ENCODE measurements at regions not wholly inside any gene's neighbourhood (a gene's known extent, or its start where the extent isn't known, plus 50 kb on each side); places are given as distances from the start of the nearest gene placed in this dataset.

DNA sequence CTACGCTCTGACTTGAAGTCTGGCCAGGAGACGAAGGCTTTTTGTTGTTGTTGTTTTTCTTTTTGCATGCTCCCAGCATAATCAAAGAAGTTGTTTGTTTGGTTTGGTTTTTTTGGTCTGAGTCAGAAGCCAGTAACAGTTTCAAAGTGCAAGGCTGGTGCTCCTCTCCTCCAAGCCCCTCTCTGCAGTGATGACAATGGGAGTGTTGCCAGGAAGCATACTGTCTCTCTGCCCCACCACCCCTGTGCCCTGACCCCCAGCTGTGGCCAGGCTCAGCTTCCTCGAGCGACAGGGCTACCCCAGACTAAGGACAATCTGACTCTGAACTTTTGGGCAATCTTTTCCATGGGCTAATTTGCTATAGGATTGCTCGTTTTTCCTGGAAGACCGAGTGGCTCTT lies 173.8 kb upstream of the PITX1 start:
- TF ChIP-seq, protein P1, sequence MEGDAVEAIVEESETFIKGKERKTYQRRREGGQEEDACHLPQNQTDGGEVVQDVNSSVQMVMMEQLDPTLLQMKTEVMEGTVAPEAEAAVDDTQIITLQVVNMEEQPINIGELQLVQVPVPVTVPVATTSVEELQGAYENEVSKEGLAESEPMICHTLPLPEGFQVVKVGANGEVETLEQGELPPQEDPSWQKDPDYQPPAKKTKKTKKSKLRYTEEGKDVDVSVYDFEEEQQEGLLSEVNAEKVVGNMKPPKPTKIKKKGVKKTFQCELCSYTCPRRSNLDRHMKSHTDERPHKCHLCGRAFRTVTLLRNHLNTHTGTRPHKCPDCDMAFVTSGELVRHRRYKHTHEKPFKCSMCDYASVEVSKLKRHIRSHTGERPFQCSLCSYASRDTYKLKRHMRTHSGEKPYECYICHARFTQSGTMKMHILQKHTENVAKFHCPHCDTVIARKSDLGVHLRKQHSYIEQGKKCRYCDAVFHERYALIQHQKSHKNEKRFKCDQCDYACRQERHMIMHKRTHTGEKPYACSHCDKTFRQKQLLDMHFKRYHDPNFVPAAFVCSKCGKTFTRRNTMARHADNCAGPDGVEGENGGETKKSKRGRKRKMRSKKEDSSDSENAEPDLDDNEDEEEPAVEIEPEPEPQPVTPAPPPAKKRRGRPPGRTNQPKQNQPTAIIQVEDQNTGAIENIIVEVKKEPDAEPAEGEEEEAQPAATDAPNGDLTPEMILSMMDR (optimal IDR thresholded peaks at IDR 0.05 in 1 of 3, IDR thresholded peaks at IDR 0.05 in 1 of 3, conservative IDR thresholded peaks at IDR 0.05 in 1 of 3; ENCODE audit: extremely low read depth in 1 of 3, insufficient read depth in 2 of 3, low read length in 3 of 3), result no peak
- no peak for TF ChIP-seq EZH2 (IDR thresholded peaks at IDR 0.05; ENCODE audit: low read length)
